Left colon (tissue), 2 donors: ENCODE measurements at regions not wholly inside any gene's neighbourhood (a gene's known extent, or its start where the extent isn't known, plus 50 kb on each side); places are given as distances from the start of the nearest gene placed in this dataset.
A peak's percentile ranks its signal among the peaks of the same experiment; 100 is the strongest.

ENCODE experiments used
- ATAC-seq: fragments of 200-7000 bp; cut with Tn5 transposase; one replicate; pipeline ENCODE4 v1.9.1; 2020; ENCODE audit warnings: mild to moderate bottlenecking, moderate library complexity
- DNase-seq, 2 donors: peaks; one replicate each; pipeline ENCODE4 v3.0.0-alpha.2; 2020
- intact Hi-C, 2 donors: fragments of 100-400 bp; cut with DNase I in 1 of 2; cut with micrococcal nuclease in 1 of 2; formaldehyde crosslinking; loops; one replicate each; pipeline versions ENCODE4 v1.11.2 to v1.14.0; 2022; cut with DNase I, micrococcal nuclease
- donor health status: DM: no; HTN: no; CAD: no.
- donor health status: DM: yes; HTN: yes; CAD: no.

- ATAC-seq: no peak
Observed at GRCh38 chr16:76612497-76612896, 335.3 kb downstream of the CNTNAP4 start.

GRCh38 chr16:76614269-76614668, 337.1 kb downstream of the CNTNAP4 start:
- no peak for DNase-seq
- ATAC-seq: no peak
- intact Hi-C loops: no loop called here

More at GRCh38 chr16:76612497-76612896, 335.3 kb downstream of the CNTNAP4 start:
- intact Hi-C loops: no loop called here
- DNase-seq: no peak

- no peak for DNase-seq
- no peak for ATAC-seq
- intact Hi-C loops: no loop called here
Observed at GRCh38 chr16:76622876-76623275, 345.7 kb downstream of the CNTNAP4 start.

GRCh38 chr16:76634847-76635697, 357.9 kb downstream of the CNTNAP4 start:
- ATAC-seq (no peak), DNase-seq (no peak)
- intact Hi-C loops: no loop called here

- ATAC-seq (peak; percentile 54), DNase-seq (no peak)
- intact Hi-C loops: no loop called here
Observed at GRCh38 chr16:76639685-76640289, 362.6 kb downstream of the CNTNAP4 start.

- DNase-seq: no peak
- intact Hi-C loops: loop anchor here in 1 of 2 donors (10.0 kb wide), 1 partner anchor 856 kb away; no protein-coding TSS in a partner anchor
- ATAC-seq: no peak
Observed at GRCh38 chr16:76650582-76650981, 373.4 kb downstream of the CNTNAP4 start.

- intact Hi-C loops: loop anchor here in 1 of 2 donors (10.0 kb wide), 1 partner anchor 859 kb away; no protein-coding TSS in a partner anchor
- ATAC-seq (peak; percentile 70), DNase-seq (no peak)
Observed at GRCh38 chr16:76653390-76654026, 376.3 kb downstream of the CNTNAP4 start.

- DNase-seq (no peak), ATAC-seq (no peak)
- intact Hi-C loops: loop anchor here in 1 of 2 donors (10.0 kb wide), 1 partner anchor 859 kb away; no protein-coding TSS in a partner anchor
Observed at GRCh38 chr16:76654088-76654820, 377.1 kb downstream of the CNTNAP4 start.

GRCh38 chr16:76656994-76657393, 379.8 kb downstream of the CNTNAP4 start:
- DNase-seq (no peak), ATAC-seq (no peak)
- intact Hi-C loops: loop anchor here in 1 of 2 donors (10.0 kb wide), 1 partner anchor 862 kb away; no protein-coding TSS in a partner anchor

GRCh38 chr16:76661691-76662235, 384.6 kb downstream of the CNTNAP4 start:
- intact Hi-C loops: no loop called here
- DNase-seq (no peak), ATAC-seq (no peak)

- intact Hi-C loops: no loop called here
- ATAC-seq: no peak
- no peak for DNase-seq
Observed at GRCh38 chr16:76665571-76666275, 388.5 kb downstream of the CNTNAP4 start.

- DNase-seq (no peak), ATAC-seq (no peak)
- intact Hi-C loops: no loop called here
Observed at GRCh38 chr16:76668207-76668725, 391.1 kb downstream of the CNTNAP4 start.

- intact Hi-C loops: no loop called here
- no peak for DNase-seq
- ATAC-seq: no peak
Observed at GRCh38 chr16:76669288-76669687, 392.1 kb downstream of the CNTNAP4 start.

GRCh38 chr16:76670125-76670857, 393.1 kb downstream of the CNTNAP4 start:
- DNase-seq: no peak

GRCh38 chr16:76676356-76676755, 399.2 kb downstream of the CNTNAP4 start:
- DNase-seq (no peak), ATAC-seq (no peak)
- intact Hi-C loops: no loop called here

More at GRCh38 chr16:76670125-76670857, 393.1 kb downstream of the CNTNAP4 start:
- ATAC-seq: no peak
- intact Hi-C loops: no loop called here

GRCh38 chr16:76681296-76681695, 404.1 kb downstream of the CNTNAP4 start:
- DNase-seq: no peak

GRCh38 chr16:76683051-76683450, 405.9 kb downstream of the CNTNAP4 start:
- DNase-seq: no peak
- intact Hi-C loops: no loop called here
- ATAC-seq: no peak

More at GRCh38 chr16:76681296-76681695, 404.1 kb downstream of the CNTNAP4 start:
- intact Hi-C loops: no loop called here
- no peak for ATAC-seq
